Stimulated activated CD4-positive, alpha-beta T cell treated with anti-CD3 and anti-CD28 coated beads, Interleukin-12 subunit alpha, Interleukin-12 subunit beta, amount 100 ng/mL, for 4 hours (primary cell): ENCODE measurements at regions not wholly inside any gene's neighbourhood (a gene's known extent, or its start where the extent isn't known, plus 50 kb on each side); places are given as distances from the start of the nearest gene placed in this dataset.

Experiments used
- DNase-seq: peaks from one replicate; pipeline ENCODE4 v3.0.0-alpha.2; 2020

GRCh38 chr4:152234571-152234970, 301.3 kb downstream of the FBXW7 start:
- no peak for DNase-seq

GRCh38 chr4:152232271-152232670, 303.6 kb downstream of the FBXW7 start:
- DNase-seq: no peak

DNA sequence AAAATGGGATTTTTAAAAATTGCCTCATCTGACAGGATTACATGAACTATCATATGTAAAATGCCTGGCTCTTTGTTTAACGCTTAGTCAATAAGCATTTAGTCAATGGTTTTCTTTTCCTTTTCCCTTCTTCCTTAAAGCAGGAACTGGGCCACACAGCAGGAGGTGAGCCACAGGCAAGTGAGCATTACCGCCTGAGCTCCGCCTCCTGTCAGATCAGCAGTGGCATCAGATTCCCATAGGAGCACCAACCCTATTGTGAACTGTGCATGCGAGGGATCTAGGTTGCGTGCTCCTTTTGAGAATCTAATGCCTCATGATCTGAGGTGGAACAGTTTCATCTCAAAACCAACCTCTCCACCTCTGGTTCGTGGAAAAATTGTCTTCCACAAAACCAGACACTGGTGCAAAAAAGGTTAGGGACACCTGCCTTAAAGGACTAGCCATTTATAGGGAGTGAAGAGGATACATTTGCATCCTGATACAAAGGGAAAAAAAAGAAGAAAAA, 306.1 kb downstream of the FBXW7 start:
- no peak for DNase-seq

GRCh38 chr4:152225680-152226079, 310.2 kb downstream of the FBXW7 start:
- DNase-seq: no peak

DNA sequence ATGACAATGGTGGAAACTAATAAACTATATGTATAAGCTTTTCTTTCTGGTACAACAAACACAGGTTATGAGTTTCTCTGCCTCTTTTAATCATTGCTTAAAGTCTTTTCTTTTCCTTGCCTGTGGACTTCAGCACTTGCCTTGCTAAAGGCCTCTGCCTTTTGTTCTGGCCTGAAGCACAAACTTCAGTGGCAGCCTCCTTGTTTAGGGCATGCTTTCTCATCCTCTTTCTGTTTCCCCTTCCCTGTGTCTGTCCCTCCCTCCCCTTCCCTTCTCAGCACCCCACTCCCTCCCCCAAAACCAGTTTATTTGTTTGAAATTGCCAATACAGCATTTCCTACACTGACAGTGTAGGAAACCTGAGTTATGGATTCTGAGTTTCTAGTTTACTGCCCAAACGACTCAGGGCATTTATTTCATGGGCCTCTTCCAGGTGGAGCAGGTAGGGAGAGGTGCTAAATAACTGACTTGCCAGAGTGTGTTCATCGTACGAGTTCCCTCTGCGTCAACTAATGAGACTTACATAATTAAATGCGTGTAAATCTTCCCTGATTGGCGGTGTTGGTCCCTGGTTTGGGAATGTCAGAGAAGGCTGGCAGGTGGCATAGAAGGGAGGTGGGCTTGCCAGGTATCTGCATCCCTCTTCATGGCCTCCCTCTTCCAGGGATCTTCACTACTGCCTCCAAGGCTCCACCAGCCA, 311.0 kb downstream of the FBXW7 start:
- no peak for DNase-seq

DNA sequence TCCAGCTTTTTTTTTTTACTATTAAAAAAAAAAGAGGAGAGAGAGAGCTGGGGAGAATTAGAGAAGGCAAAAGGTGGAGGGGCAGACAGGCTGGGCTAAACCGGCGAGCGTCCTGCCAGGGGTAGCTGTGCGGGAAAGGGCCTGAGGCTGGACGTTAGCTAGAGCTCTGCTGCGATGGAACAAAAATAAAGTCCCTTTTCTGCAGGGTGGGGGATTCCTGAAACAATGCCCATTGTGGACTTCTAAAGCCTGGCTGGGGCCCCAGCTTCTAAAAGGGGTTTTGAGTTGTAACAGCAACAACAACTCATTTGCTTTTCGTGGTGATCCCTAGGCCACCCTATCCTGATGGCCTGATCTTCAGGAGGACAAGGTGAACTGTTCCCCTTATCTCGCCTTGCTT, 311.7 kb downstream of the FBXW7 start:
- no peak for DNase-seq

- no peak for DNase-seq
Measured at GRCh38 chr4:152223600-152223999, 312.3 kb downstream of the FBXW7 start.

GRCh38 chr4:152221816-152222516, 313.9 kb downstream of the FBXW7 start:
- DNase-seq: no peak

DNA sequence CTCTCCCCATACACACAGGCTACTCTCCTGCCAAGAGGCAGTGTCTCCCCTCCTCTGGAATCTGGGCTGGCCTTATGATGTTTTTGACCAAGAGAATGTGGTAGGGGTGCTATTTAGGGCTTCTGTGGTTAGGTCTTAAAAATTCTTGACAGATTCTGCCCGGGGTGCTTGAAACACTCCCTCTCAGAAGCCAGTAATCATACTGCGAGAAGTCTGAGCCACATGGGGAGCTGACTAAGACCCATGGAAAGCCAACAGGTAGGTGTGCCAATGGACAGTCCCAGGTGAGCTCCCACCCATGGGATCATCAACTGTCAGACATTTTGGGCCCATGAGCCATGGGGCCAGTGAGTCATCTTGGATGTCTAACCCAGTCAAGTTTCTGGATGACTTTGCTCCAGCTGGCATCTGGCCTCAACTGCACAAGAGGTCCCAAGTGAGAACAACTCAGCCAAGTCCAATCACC, 315.7 kb downstream of the FBXW7 start:
- DNase-seq: no peak

DNA sequence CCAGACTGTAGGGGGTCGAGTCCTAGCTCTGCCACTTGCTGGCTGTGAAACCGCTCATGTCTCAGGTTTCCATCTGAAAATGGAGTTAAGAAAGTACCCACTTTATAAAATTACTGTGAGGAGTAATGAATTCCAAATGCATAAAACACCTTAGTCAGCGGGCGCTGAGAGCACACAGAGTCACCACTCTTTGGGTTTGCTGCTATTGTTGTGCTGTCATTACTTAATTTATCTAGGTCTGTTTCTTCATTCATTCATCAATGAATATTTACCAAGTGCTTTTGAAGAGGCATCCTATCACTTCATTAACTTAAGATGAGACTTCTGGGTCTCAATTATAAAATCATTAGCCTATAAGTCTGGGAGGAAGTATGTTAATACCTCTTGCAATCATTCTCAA, 317.3 kb downstream of the FBXW7 start:
- no peak for DNase-seq

GRCh38 chr4:152217896-152218295, 318.0 kb downstream of the FBXW7 start:
- DNase-seq: no peak

DNA sequence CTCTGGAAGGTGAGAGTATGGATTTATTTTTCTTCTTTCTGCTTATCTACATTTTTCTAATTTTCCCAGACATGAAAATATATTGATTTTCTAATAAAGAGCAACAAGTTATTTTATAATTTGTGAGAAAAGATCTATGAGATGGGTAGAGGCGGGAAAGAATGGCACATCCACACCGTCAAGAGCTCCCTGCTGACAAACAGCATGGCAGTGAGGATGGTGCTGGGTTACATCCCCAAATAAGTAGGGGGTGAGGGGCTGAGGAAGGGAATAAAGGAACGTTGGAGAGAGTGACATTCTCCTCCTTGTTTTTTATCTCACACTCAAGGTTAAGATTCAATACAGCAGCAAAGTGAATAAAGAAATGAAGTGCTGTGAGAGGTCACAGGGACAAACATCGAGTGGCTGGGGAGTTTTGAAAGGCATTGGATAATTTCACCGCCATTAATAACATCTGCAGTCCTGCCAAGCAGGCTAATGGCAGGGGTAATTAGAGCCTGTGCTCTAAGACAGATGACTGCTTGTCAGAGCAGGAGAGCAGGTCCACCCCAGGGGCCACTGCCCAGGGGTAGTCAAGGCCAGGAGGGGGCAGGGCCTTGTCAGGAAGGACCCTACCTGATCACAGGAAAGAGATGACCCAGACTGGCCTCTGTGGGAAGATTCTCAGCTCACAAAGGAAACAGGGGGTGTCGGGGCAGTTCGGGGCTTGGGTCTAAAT, 323.8 kb downstream of the FBXW7 start:
- DNase-seq: no peak

- no peak for DNase-seq
Measured at GRCh38 chr4:152209772-152210493, 326.0 kb downstream of the FBXW7 start.

DNA sequence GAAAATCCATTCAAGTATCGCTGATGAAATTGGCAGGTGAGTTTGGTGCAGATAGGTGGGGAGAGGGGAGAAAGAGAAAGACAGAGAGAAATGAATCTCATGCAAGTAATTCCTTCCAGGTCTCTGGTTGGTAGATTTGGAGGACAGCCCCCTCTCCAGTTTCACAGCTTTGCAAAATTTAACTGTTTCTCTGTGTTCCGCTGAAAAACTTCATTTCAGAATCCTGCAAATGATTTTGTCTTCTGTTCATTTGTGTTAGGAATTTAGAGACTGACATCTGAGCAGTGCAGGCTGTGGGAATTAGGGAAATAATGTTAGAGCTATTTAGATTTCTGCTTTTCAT, 328.5 kb downstream of the FBXW7 start:
- no peak for DNase-seq

- no peak for DNase-seq
Measured at GRCh38 chr4:152206646-152207377, 329.1 kb downstream of the FBXW7 start.

DNA sequence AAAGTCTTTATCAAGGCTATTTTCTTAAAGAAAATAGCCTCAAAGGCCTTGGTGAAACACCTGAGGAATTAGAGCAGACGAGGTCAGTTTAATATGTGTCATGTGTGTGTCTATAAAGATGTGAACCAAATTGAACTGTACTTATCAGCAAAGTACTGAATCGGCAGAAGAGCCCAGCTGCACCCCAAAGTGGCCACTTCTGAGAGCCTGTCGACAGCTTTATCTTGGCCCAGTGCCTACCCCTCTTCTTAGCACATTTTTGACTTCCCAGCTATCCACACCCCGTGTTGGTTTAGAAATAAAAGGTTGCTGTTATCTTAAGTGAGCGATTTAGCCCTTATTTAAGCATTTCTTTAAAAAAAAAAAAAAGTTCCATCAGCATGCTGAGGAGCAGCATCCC, 329.7 kb downstream of the FBXW7 start:
- DNase-seq: no peak

DNA sequence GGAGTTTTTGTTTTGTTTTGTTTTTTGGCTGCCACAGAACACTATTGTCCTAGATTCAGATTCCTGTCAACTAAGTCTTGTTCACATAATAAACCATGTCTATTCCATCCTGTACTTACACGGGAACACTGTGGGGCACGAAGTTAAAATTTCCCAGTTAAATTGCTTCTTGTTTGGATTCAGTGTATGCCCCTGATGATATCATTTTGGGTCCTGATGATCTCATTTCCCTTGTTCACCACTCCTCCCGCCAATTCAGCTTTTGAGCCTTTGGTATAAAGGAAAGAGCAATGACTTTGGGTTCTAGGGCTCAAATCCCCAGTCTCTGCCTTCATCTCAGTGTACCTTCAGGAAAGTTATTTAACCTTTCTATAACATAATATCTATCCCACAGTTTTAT, 333.5 kb downstream of the FBXW7 start:
- no peak for DNase-seq

- no peak for DNase-seq
Measured at GRCh38 chr4:152200511-152201333, 335.2 kb downstream of the FBXW7 start.

DNA sequence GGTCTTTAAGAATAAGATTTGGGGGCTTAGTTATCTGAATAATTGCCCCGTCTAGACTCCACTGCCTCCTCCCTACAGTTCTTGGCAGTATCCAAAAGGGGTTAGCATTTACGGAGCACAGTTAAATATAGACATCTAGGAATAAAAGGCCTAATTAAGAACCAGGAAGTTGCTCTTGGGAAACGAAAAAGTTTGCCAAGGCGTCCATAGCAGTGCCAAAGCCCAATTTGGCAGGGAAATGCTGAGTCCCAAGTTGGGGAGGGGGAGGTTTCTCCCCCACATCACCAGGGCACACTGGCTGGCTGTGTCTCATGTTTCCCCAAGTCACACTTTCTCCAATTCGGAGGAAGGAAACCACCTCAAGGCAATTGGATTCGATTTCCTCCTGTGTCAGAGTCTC, 338.7 kb downstream of the FBXW7 start:
- DNase-seq: no peak

DNA sequence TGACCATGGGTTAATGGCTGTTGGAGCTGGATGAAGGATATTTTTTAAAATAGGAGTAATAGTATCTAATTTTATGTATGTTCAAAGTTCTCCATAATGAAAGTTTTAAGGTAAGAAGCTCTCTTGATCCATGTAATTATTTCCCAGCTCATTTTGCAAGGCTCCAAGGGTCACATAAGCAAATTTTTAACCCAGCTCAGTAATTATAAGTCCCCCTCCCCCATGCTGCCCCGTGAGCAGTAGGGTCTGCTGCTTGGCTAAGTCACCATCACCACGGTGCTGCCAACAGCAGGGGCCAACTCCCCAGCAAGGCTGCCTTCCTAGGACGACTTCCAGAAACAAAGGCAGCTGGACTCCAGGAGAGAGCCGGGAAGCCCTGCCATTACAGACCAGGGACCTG, 340.0 kb downstream of the FBXW7 start:
- DNase-seq: no peak

DNA sequence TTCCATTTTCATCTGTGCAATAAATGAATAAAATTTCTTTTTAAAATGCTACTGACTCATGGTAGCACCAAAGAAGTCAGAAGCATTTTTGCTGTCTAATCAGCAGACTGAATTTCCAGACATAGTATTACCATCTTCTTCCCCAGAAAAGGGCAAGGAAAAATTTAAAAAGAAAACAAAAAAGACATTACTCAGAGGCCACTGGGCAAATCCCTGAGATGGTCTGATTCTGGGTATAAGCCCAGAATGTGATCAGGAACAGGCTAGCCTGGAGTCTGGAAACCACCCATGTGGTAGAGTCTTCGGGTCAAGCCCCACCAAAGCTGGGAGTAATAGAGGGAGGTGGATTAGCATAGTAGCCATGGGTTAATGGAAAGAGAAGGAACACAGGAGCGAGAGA, 342.8 kb downstream of the FBXW7 start:
- DNase-seq: no peak

DNA sequence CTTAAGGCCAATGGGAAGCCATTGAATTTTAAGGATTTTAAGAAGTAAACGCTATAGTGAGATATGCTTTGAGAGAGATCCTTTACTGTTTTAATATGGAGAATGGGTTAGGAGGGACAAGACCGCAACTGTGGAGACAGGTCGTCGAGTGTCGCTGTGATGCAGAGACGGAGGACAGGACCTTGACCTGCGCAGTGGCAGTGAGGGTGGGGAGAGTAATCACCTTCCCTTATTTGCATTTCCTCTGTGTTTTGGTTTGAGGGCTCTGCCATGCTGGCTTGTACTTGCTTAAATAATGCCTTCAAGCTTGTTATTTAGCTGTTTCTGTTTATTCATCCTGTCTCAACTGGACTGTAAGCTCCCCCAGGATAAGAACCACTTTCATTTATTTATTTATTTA, 345.0 kb downstream of the FBXW7 start:
- DNase-seq: no peak
